HL-60 (cell line): ENCODE measurements at regions not wholly inside any gene's neighbourhood (a gene's known extent, or its start where the extent isn't known, plus 50 kb on each side); places are given as distances from the start of the nearest gene placed in this dataset.

Experiments
- DNase-seq, 2 experiments: peaks; one replicate each; pipeline ENCODE4 v3.0.0-alpha.2; 2010 to 2020; ENCODE audit warnings: low read depth in 1 of 2, low spot score in 1 of 2
- H3K27ac ChIP-seq: fragments of 250-450 bp; sonication (Bioruptor Pico); replicated peaks from 2 replicates; pipeline ENCODE4 v1.5.1; 2020; ENCODE audit warnings: mild to moderate bottlenecking, moderate library complexity
- H3K27me3 ChIP-seq: fragments of 250-450 bp; sonication (Bioruptor Pico); 2 replicates; pipeline ENCODE4 v1.5.1; 2021; ENCODE audit warnings: mild to moderate bottlenecking, moderate library complexity; ENCODE audit not compliant: insufficient read depth, poor library complexity, severe bottlenecking
- H3K4me3 ChIP-seq: replicated peaks from 2 replicates; pipeline ENCODE4 v1.5.1; 2011; ENCODE audit warnings: mild to moderate bottlenecking, control low read depth, low read length; ENCODE audit not compliant: insufficient read depth
- CTCF ChIP-seq: IDR thresholded peaks from one replicate; pipeline ENCODE4 v1.5.1; 2011; ENCODE audit warnings: low read length, control low read depth, inconsistent platforms; ENCODE audit not compliant: insufficient read depth
- GABPA ChIP-seq: IDR thresholded peaks from 2 replicates; pipeline ENCODE4 v1.6.1; 2012; ENCODE audit warnings: low read depth
- POLR2AphosphoS5 ChIP-seq: IDR thresholded peaks from 2 replicates; pipeline ENCODE4 v1.6.1; 2012; ENCODE audit warnings: low read depth
- SPI1 ChIP-seq: IDR thresholded peaks from 2 replicates; pipeline ENCODE4 v1.6.1; 2012; ENCODE audit warnings: low read depth, mild to moderate bottlenecking, borderline replicate concordance
- TF ChIP-seq, protein P1 (sequence below): IDR thresholded peaks from 2 replicates; pipeline ENCODE4 v1.6.1; 2012; ENCODE audit warnings: low read depth; ENCODE audit not compliant: insufficient replicate concordance

- no peak overlapping the region for H3K4me3 ChIP-seq
- no peaks in the 10 kb centered on the region for H3K27me3 ChIP-seq
- no peak overlapping the region for H3K27ac ChIP-seq
- DNase-seq = no peak
- no peak for TF ChIP-seq GABPA
- TF ChIP-seq SPI1 = no peak
- TF ChIP-seq CTCF = no peak
- TF ChIP-seq POLR2AphosphoS5 = no peak
- TF ChIP-seq, protein P1, sequence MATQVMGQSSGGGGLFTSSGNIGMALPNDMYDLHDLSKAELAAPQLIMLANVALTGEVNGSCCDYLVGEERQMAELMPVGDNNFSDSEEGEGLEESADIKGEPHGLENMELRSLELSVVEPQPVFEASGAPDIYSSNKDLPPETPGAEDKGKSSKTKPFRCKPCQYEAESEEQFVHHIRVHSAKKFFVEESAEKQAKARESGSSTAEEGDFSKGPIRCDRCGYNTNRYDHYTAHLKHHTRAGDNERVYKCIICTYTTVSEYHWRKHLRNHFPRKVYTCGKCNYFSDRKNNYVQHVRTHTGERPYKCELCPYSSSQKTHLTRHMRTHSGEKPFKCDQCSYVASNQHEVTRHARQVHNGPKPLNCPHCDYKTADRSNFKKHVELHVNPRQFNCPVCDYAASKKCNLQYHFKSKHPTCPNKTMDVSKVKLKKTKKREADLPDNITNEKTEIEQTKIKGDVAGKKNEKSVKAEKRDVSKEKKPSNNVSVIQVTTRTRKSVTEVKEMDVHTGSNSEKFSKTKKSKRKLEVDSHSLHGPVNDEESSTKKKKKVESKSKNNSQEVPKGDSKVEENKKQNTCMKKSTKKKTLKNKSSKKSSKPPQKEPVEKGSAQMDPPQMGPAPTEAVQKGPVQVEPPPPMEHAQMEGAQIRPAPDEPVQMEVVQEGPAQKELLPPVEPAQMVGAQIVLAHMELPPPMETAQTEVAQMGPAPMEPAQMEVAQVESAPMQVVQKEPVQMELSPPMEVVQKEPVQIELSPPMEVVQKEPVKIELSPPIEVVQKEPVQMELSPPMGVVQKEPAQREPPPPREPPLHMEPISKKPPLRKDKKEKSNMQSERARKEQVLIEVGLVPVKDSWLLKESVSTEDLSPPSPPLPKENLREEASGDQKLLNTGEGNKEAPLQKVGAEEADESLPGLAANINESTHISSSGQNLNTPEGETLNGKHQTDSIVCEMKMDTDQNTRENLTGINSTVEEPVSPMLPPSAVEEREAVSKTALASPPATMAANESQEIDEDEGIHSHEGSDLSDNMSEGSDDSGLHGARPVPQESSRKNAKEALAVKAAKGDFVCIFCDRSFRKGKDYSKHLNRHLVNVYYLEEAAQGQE = no peak
Observed at GRCh38 chr13:50521006-50521830, 322.3 kb downstream of the DLEU7 start.

DNA sequence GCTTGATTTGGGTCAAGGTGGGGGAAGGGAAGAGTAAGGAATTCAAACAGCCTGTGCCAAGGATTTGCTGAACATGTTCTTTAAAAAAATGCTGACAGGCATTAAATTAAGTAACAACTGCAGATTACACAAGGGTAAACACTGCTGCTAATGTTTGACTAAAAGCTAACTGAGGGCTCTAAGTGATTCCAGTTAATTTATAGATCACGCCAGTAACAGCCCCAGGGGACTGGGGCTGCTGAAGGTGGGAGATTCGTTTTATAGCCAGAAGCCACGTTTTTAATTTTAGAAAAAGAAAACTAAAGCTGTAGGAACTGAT, 321.7 kb downstream of the DLEU7 start:
- Histone ChIP-seq H3K27ac (no peak overlapping the region), H3K4me3 (no peak overlapping the region), H3K27me3 (no peaks in the 10 kb centered on the region)
- no peak for DNase-seq
- TF ChIP-seq, protein P1 = no peak
- TF ChIP-seq SPI1 (no peak), CTCF (no peak), GABPA (no peak), POLR2AphosphoS5 (no peak)

GRCh38 chr13:50522506-50522905, 321.0 kb downstream of the DLEU7 start:
- Histone ChIP-seq H3K4me3 (no peak overlapping the region), H3K27me3 (no peaks in the 10 kb centered on the region), H3K27ac (no peak overlapping the region)
- no peak for TF ChIP-seq GABPA
- TF ChIP-seq SPI1 = no peak
- TF ChIP-seq POLR2AphosphoS5 = no peak
- TF ChIP-seq, protein P1 = no peak
- no peak for TF ChIP-seq CTCF
- no peak for DNase-seq
